ENCODE measurements at regions not wholly inside any gene's neighbourhood (a gene's known extent, or its start where the extent isn't known, plus 50 kb on each side); places are given as distances from the start of the nearest gene placed in this dataset.
"Not testable (repeated sequence)": the region's sequence is repeated elsewhere in the genome, so short reads cannot be mapped to it uniquely, and the experiment has no call there.

DNA sequence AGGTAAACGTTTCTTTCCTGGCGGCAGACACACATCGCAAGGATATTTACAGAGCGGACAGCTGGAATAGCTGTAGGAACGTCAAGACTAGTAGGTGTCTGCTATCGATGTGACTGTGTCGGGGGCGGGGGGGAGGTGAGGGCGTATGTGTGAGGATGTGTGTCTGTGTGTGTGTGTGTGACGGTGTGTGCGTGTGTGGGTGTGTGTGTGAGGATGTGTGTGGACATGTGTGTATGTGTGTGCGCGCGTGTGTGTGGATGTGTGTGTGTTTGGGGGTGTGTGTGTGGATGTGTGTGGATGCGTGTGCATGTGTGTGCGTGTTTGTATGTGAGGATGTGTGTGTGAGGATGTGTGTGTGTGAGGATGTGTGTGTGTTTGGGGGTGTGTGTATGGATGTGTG is 55.4 kb downstream of the PNMA6F start:
- not testable (repeated sequence) for DNase-seq

- DNase-seq: not testable (repeated sequence)
These were observed 61.1 kb downstream of the PNMA6F start for GRCh38 chrX:153260468-153260867.

GRCh38 chrX:153253239-153253638 is 68.3 kb downstream of the PNMA6F start:
- DNase-seq: not testable (repeated sequence)

GRCh38 chrX:153252378-153253129 is 69.0 kb downstream of the PNMA6F start:
- DNase-seq: peak; percentile 21

DNA sequence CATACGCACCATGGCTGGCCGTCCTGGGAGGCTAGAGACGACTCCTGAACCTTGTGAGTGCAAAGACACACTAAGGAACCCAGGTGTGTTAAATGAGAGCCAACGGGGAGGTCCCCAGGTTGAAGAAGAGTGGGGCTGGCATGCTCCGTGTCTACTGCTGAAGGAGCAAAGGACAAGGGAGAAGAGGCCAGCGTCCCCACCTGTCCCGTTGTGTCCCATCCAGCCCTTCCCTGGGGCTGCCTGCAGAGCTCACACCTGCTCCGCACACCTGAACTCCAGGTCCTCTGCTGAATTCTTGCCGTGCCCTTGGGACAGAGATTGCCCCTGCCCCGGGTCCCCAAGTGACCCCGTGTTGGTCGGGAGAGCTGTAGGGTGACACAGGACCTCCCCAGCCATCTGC is 69.6 kb downstream of the PNMA6F start:
- not testable (repeated sequence) for DNase-seq

GRCh38 chrX:153250762-153251161 is 70.8 kb downstream of the PNMA6F start:
- DNase-seq: not testable (repeated sequence)

- DNase-seq: no peak
These were observed 66.2 kb downstream of the MAGEA1 start for GRCh38 chrX:153245288-153245731.

GRCh38 chrX:153244767-153245166 is 65.7 kb downstream of the MAGEA1 start:
- DNase-seq: no peak

DNA sequence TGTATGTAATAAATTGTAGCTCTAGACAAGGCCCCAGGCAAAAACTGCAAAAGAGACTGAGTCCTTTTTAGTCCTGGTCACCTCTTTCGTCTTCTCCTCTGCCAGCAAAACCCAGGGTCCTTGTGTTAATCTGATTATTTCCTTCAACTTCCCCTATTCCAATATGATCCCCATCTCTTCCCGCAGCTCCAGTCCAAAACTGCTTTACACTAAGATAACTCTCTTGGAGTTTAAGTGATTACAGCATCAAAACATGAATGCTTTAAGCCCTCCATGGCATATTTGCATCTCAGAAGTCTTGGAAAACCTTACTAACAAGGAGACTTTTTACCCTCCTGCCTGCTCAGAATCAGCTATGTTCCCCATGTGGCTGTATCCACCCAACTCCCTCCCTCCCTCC is 59.3 kb downstream of the MAGEA1 start:
- DNase-seq: no peak
